PC-3 (cell line): ENCODE measurements at regions not wholly inside any gene's neighbourhood (a gene's known extent, or its start where the extent isn't known, plus 50 kb on each side); places are given as distances from the start of the nearest gene placed in this dataset.

Experiments
- ATAC-seq: fragments of 200-7000 bp; cut with Tn5 transposase; 2 replicates; pipeline ENCODE4 v1.9.1; 2020; ENCODE audit warnings: mild to moderate bottlenecking, moderate library complexity
- BruUV-seq: library from RNA; stranded (reverse); fragments of 400-500 nt; replicated peaks from 2 replicates; lab custom pipeline; 2021; lab: Mats Ljungman, UMichigan
- CTCF ChIA-PET: fragments of 300-600 bp; sonication (Branson Sonifier 250); formaldehyde crosslinking; loops from one replicate; lab custom pipeline; 2022; ENCODE audit warnings: antibody characterized with exemption; lab: Charles Lee
- POLR2A ChIA-PET: fragments of 300-600 bp; sonication (Branson Sonifier 250); formaldehyde crosslinking; loops from one replicate; lab custom pipeline; 2022; ENCODE audit warnings: antibody characterized with exemption; ENCODE audit not compliant: unreplicated experiment; lab: Charles Lee
- DNase-seq: peaks from one replicate; pipeline ENCODE4 v3.0.0-alpha.2; 2015
- H2AFZ ChIP-seq: fragments of 300-600 bp; sonication (generic); 2 replicates; pipeline ENCODE4 v1.6.0; 2016; ENCODE audit warnings: antibody characterized with exemption, low read length
- H3F3A ChIP-seq: fragments of 300-600 bp; sonication (generic); one replicate; pipeline ENCODE4 v1.6.0; 2017; ENCODE audit warnings: antibody characterized with exemption, low read length, control low read depth, mild to moderate bottlenecking; ENCODE audit not compliant: unreplicated experiment
- H3K27ac ChIP-seq: fragments of 300-600 bp; sonication (generic); 2 replicates; pipeline ENCODE4 v1.5.1; 2016; ENCODE audit warnings: mild to moderate bottlenecking, low read length
- H3K27me3 ChIP-seq: fragments of 300-600 bp; sonication (generic); 2 replicates; pipeline ENCODE4 v1.6.1; 2016; ENCODE audit warnings: low read length, mixed read lengths
- H3K36me3 ChIP-seq: fragments of 300-600 bp; sonication (generic); 2 replicates; pipeline ENCODE4 v1.6.1; 2016; ENCODE audit warnings: low read depth, mixed run types, low read length, mixed read lengths
- H3K4me1 ChIP-seq: fragments of 300-600 bp; sonication (generic); 2 replicates; pipeline ENCODE4 v1.5.1; 2016; ENCODE audit warnings: low read length; ENCODE audit not compliant: insufficient read depth
- H3K4me2 ChIP-seq: fragments of 300-600 bp; sonication (generic); 2 replicates; pipeline ENCODE4 v1.6.0; 2016; ENCODE audit warnings: low read length
- H3K4me3 ChIP-seq: fragments of 300-600 bp; sonication (generic); 2 replicates; pipeline ENCODE4 v1.5.1; 2016; ENCODE audit warnings: mild to moderate bottlenecking, low read length, mixed read lengths
- H3K79me2 ChIP-seq: fragments of 300-600 bp; sonication (generic); 2 replicates; pipeline ENCODE4 v1.6.1; 2017; ENCODE audit warnings: low read length, mixed read lengths
- H3K9ac ChIP-seq: fragments of 300-600 bp; sonication (generic); 2 replicates; pipeline ENCODE4 v1.6.0; 2016; ENCODE audit warnings: mild to moderate bottlenecking, low read length
- H3K9me2 ChIP-seq: fragments of 300-600 bp; sonication (generic); replicated peaks from 2 replicates; pipeline ENCODE4 v1.6.1; 2016; ENCODE audit warnings: mixed run types, low read length, mixed read lengths
- H3K9me3 ChIP-seq: fragments of 300-600 bp; sonication (generic); 2 replicates; pipeline ENCODE4 v1.6.1; 2016; ENCODE audit warnings: low read length, mixed read lengths
- H4K20me1 ChIP-seq: fragments of 300-600 bp; sonication (generic); 2 replicates; pipeline ENCODE4 v1.6.1; 2016; ENCODE audit warnings: low read length, mixed read lengths
- CTCF ChIP-seq: fragments of 300-600 bp; sonication (generic); conservative IDR thresholded peaks from 2 replicates; pipeline ENCODE4 v1.5.1; 2017; ENCODE audit warnings: antibody characterized with exemption, low read depth, mild to moderate bottlenecking, low read length
- EZH2 ChIP-seq: fragments of 300-600 bp; sonication (generic); IDR thresholded peaks from one replicate; pipeline ENCODE4 v1.6.1; 2017; ENCODE audit warnings: antibody characterized with exemption, mild to moderate bottlenecking, low read length; ENCODE audit not compliant: unreplicated experiment
- EZH2phosphoT487 ChIP-seq: fragments of 300-600 bp; sonication (generic); IDR thresholded peaks from 2 replicates; pipeline ENCODE4 v1.6.1; 2018; ENCODE audit warnings: mild to moderate bottlenecking, antibody characterized with exemption, low read length, borderline replicate concordance
- intact Hi-C: fragments of 100-400 bp; cut with micrococcal nuclease; formaldehyde crosslinking; loops from 2 replicates; pipeline ENCODE4 v1.9.0; 2023

- POLR2A ChIA-PET, result no interaction called here
- CTCF ChIA-PET, result no interaction called here
- no peak for TF ChIP-seq EZH2
- no peak for TF ChIP-seq CTCF
- TF ChIP-seq EZH2phosphoT487, result no peak
Observed at GRCh38 chr15:47846128-47846868, 129.0 kb downstream of the SEMA6D start.

GRCh38 chr15:47846876-47847275 lies 129.6 kb downstream of the SEMA6D start:
- Histone ChIP-seq H3K27me3 (no peaks in the 10 kb centered on the region), H3F3A (no peaks in the 10 kb centered on the region), H3K4me2 (no peak overlapping the region), H4K20me1 (no peaks in the 10 kb centered on the region), H3K4me3 (no peak overlapping the region), H3K9me2 (no peaks in the 10 kb centered on the region), H3K9ac (no peak overlapping the region), H3K79me2 (no peaks in the 10 kb centered on the region), H3K4me1 (no peaks in the 10 kb centered on the region), H3K27ac (no peak overlapping the region), H2AFZ (no peak overlapping the region), H3K9me3 (no peaks in the 10 kb centered on the region), H3K36me3 (no peaks in the 10 kb centered on the region)
- intact Hi-C loops, result no loop called here
- TF ChIP-seq CTCF (no peak), EZH2phosphoT487 (no peak), EZH2 (no peak)
- BruUV-seq, result no TSS peak
- CTCF ChIA-PET, result no interaction called here
- POLR2A ChIA-PET, result no interaction called here
- ATAC-seq, result no peak
- DNase-seq, result no peak

More at GRCh38 chr15:47846128-47846868, 129.0 kb downstream of the SEMA6D start:
- no peak overlapping the region for H3K27ac ChIP-seq
- H2AFZ ChIP-seq, result no peak overlapping the region
- H3K4me1 ChIP-seq, result no peaks in the 10 kb centered on the region
- H3K9me3 ChIP-seq, result no peaks in the 10 kb centered on the region
- intact Hi-C loops, result no loop called here
- H4K20me1 ChIP-seq, result no peaks in the 10 kb centered on the region
- no peaks in the 10 kb centered on the region for H3K36me3 ChIP-seq
- no peak overlapping the region for H3K9ac ChIP-seq
- H3K79me2 ChIP-seq, result no peaks in the 10 kb centered on the region
- H3K27me3 ChIP-seq, result no peaks in the 10 kb centered on the region
- H3K9me2 ChIP-seq, result no peaks in the 10 kb centered on the region
- no peak overlapping the region for H3K4me3 ChIP-seq
- BruUV-seq, result no TSS peak
- ATAC-seq (no peak), DNase-seq (no peak)
- H3F3A ChIP-seq, result no peaks in the 10 kb centered on the region
- H3K4me2 ChIP-seq, result no peak overlapping the region

- H3K4me2 ChIP-seq, result no peak overlapping the region
- POLR2A ChIA-PET, result interaction anchor here (0.6 kb wide), 1 partner anchor 16 kb away, joined by 3 read pairs; no protein-coding TSS in a partner anchor
- no peaks in the 10 kb centered on the region for H3K4me1 ChIP-seq
- ATAC-seq, result no peak
- H3K9ac ChIP-seq, result no peak overlapping the region
- TF ChIP-seq EZH2 (no peak), CTCF (no peak), EZH2phosphoT487 (no peak)
- H3K4me3 ChIP-seq, result no peak overlapping the region
- no peaks in the 10 kb centered on the region for H3F3A ChIP-seq
- BruUV-seq, result no TSS peak
- CTCF ChIA-PET, result no interaction called here
- H3K79me2 ChIP-seq, result no peaks in the 10 kb centered on the region
- H3K9me2 ChIP-seq, result no peaks in the 10 kb centered on the region
- no peaks in the 10 kb centered on the region for H3K27me3 ChIP-seq
- H2AFZ ChIP-seq, result no peak overlapping the region
- DNase-seq, result no peak
- no peaks in the 10 kb centered on the region for H3K36me3 ChIP-seq
- H4K20me1 ChIP-seq, result no peaks in the 10 kb centered on the region
- intact Hi-C loops, result no loop called here
- no peak overlapping the region for H3K27ac ChIP-seq
- H3K9me3 ChIP-seq, result no peaks in the 10 kb centered on the region
Observed at GRCh38 chr15:47856071-47856470, 138.8 kb downstream of the SEMA6D start.
